GM21723 (cell line): ENCODE measurements at regions not wholly inside any gene's neighbourhood (a gene's known extent, or its start where the extent isn't known, plus 50 kb on each side); places are given as distances from the start of the nearest gene placed in this dataset.
A peak's percentile ranks its signal among the peaks of the same experiment; 100 is the strongest.

Experiments used
- ATAC-seq: cut with Tn5 transposase; IDR thresholded peaks from one replicate; pipeline ENCODE4 v1.9.1; 2021; ENCODE audit warnings: mild to moderate bottlenecking, moderate library complexity; ENCODE audit not compliant: unreplicated experiment

DNA sequence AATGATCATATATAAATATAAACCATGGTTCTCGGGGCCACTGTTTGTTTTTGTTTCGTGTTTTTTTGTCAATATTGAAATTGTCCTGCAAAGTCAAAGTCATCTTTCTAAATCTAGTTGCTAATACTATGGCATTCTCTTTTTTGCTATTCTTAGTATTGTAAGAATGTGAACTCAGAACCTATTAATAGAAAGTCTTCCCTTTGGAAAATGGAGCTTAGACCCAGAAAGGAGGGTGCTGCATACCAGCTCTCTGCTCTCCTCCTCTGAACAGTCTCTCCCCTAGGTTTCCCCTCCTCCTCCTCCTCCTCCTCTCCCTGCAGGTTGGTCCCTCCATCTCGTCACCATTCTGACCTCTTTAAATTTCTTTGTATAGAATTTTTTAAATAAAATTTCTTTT, 150.4 kb upstream of the CCN2 start:
- ATAC-seq, result no peak

DNA sequence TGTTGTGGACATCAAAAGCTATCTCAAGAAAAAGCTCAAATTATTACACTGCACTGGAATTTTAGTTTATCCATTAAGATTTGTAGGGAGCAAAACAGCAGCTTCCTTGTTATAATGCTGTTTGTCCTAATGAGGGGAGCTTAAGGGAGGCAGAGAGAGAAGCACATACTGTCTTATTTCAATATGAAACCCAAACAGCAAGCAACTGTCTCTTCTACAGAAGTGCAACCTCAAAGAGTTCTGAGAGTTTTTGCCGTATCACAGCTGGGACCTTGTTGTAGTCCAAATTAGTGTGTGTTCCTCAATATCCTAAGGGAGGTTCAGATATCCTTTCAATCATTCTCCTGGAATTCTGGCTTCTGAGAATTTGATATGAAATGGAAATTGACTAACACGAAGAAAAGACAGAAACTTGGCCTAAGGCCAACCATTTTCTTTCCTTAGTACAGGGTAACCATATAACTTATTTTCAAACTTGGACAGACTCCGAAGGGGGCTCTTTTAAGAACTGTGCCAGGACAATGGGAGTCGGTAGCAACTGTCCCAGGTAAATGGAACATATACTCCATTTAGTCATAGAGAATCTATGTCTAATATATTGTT, 149.3 kb upstream of the CCN2 start:
- ATAC-seq, result no peak

DNA sequence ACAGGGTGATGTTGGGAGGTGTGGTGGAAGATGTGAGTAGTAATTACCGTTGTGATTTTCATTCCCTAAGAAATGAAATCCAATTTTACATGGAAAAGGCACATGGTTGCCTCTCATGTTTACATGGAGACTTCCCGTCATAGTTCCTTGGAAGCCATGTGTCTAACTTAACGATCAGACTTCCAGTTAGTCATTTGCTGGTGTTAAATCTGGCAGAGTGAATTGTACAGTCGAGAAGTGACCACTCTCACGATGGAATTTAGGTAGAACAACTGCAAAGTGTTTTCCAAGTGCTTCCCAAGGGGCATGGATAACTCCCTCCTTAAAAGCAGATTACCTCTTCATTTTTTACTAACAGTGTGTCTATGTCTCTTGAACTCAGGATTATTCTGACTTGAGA, 145.8 kb upstream of the CCN2 start:
- ATAC-seq, result no peak

DNA sequence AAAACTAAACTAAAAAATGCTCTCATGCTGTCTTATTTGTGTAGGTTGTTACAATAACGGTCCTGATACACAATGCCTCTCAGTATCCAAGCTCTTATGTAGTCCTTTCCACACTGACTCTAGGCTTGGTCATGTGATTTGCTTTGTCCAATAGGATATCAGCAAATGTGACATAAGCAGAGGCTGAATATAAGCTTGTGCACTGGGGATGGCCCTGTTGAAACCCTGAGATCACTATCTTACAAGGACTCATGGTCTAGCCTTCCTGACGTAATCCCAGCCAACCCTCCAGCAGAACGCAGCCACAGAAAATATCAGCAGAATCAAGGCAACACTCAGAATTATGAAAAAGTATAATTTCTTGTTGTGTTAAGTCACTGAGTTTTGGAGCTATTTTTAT, 145.1 kb upstream of the CCN2 start:
- no peak for ATAC-seq

DNA sequence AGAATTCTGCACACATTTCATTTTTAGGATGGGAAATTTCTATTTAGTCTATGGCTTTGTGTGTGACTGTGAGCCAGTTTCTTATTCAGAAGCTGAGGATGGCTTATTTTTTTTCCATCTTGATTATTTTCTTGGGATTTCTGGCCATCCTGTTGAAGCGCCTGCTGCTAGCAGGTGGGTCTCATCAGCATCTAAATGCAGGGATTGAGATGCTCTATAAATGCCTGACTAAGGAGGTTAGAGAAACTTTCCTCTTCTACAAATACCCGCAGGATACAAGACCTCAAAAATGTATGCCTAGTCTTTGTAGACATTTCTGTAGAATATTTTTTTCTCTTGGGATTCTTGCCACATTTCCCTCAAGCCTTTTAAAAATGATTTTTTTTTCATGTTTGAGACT, 138.0 kb upstream of the CCN2 start:
- no peak for ATAC-seq

DNA sequence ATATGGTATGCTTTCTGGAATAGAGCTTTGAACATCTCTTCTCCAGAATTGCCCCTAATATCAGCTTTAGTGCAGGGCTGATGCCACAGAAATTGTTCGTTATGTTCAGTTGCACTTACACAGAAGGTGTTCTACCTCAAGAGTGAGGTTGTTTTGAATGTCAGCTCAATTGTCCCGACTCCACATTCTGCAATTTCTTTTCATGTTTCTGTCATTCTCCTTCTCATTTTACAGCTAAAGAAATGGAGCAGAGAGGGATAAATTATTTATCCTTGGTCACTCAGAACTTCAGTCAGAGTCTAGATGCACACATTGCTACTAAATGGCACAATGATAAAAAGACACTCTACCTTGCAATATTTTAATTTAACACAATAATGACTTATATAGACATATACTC, 137.0 kb upstream of the CCN2 start:
- no peak for ATAC-seq

DNA sequence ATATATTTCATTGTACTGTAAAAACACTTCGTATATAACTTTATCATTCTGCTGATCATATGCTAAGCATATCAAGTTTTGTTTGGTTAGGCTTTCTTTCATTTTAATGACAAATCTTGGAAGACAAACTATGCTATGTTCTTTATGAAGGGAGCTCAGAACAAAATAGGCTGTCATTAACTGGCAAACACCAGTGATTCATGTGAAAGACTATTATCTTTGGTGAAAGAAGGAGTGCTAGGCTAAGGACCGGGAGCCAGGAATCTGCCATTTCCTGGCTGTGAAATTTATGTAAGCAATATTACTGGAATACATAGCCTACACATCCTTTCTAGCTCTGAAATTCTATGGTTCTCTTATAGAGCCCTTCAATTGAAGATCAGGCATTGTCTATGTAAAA, 136.2 kb upstream of the CCN2 start:
- no peak for ATAC-seq

DNA sequence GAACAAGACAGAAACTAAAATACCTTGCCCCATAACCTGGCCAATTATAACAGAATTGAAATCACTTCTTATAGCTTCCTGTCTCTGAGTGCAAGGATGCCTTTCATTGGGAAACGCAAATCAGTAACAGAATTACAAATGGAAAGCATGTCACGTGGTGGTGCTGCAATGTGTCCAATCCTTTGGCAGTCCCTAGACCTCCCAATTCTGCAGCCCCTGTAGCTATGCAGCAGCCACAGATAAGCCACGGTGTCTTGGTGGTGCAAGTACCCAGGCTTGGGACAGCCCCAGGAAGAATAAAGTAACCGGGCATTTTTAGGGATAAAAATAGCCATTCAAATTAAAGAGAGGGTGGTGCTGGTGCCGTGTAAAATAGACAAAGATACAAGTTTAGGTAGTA, 134.6 kb upstream of the CCN2 start:
- ATAC-seq, result peak; percentile 9

DNA sequence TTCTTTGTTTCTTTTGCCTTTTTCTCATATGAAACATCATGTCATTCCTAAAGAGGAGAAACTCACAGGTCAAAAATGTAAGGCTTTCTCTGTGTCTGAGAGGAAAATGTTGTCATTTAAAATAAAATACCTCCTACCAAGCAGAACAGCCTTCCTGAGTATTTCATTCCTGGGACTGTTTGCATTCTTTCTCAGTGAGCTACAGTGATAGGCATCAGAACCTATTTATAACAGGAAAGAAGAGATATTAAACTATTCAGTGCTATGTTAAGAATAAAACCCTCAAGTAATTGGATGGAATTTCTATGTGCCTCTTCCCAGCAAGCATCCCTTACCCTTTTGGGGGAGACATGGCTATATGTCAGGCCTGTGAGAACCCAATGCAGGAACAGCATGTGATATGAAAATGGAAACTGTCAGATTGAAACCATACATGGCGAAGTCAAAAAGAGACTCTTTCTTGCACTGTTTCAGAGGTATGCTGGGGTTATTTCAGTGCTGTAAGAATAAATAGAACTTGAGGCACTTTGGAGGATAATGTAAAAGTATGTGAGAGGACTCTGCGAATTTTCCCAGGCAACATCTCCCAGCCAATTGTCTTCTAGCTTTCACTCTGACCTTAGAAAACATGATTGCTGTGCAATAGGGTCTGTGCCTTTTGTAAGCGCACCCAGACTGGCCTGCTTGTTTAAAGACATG, 133.8 kb upstream of the CCN2 start:
- peak; percentile 90 for ATAC-seq

DNA sequence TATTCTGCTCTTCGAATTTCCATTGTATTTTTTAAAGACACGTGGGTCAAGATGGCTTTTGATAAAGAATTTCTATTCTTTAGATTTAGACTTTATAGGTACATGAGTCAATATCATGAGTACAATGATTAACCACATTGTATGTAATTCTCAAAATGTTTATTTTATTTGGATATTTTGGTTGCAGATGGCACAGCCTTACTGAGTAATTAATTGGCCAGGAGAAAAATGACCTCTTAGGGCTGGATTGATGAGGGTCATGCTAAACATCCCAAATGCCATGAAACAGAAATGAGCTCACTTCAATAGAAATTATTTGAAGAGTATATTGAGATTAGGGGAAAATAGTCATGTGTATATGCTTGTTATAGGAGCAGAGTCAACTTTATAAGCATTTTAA, 131.2 kb upstream of the CCN2 start:
- ATAC-seq, result no peak

DNA sequence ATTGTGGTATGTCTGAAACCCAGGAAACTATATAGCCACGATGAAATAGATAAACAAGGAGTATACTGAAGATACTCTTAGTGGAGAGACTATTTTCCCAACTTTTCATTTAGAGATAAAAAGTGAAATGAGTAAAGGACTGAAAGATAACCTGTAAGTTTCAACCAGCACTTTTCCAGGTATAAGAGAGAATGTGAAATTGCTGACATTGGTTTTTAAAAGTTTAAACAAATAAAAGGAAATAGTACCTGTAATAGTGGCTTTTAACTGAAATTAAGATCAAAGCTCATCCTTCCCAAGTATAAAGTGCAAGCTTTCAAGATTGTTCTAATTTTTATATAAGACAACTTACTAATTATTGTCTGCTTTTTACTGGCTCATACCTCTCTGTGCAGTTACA, 130.2 kb upstream of the CCN2 start:
- ATAC-seq, result no peak

DNA sequence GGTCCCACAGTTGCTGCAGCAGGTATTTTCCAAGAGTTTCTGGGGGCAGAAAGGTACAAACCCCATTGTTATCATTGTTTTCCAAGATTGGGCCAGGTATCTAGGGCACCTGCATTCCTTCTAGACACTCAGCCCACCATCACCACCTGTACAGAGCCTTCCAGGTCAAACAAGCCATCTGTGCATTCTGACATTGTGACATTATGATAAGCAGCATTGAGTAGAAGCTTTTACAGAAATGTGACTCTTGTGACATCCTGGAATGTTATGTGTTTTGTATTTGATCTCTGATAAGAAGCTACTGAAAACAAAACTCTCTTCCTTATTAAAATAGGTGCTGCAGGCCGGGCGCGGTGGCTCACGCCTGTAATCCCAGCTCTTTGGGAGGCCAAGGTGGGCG, 128.1 kb upstream of the CCN2 start:
- ATAC-seq, result no peak

DNA sequence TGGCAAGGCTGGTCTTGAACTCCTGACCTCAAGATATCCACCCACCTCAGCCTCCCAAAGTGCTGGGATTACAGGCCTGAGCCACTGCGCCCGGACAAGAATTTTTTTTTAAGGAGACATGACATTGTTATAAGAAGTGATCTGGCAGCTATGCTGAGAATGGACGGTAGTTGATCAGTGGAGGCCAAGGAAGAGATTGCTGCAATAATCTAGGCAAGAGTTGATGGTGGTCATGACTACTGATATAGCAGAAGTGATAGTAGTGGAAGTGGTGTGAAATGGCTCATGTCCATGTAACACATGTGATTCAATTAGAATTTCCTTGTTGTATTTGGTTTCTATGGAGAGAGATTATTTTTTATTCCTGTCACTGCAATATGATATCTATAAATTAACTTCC, 125.3 kb upstream of the CCN2 start:
- no peak for ATAC-seq

DNA sequence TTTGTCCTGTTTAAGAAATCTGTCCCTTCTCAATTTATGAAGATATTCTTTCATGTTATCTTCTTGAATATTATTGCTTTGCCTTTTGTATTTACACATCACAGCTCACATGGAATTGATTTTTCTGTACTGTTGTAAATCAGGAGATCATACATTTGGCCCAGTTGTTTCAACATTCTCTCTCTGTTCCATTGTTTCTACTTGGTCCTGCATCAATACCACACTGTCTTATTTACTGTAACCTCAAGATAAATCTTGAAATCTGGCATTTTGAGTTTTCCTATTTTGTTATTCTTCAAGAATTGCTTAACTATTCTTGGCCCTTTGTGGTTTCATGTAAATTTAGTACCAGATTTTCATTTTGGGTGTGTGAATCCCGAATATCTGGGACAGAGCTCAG, 121.7 kb upstream of the CCN2 start:
- ATAC-seq, result no peak

DNA sequence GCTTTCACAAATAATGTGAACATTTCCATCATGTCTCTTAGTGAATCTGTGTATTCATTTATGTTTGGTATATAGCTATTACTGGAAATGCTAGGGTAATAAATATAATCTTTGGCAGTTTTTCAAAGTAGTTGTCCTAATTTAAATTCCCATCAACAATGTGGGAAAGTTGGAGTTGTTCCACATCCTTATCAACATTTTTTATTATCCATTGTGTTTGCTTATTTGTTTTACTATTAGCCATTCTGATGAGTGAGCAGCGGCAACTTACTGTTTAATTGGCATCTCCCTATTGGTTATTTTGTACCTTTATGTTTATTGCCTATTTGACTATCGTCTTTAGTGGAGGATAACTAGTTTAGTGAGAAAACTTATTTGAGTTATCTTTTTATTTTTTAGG, 121.1 kb upstream of the CCN2 start:
- no peak for ATAC-seq

DNA sequence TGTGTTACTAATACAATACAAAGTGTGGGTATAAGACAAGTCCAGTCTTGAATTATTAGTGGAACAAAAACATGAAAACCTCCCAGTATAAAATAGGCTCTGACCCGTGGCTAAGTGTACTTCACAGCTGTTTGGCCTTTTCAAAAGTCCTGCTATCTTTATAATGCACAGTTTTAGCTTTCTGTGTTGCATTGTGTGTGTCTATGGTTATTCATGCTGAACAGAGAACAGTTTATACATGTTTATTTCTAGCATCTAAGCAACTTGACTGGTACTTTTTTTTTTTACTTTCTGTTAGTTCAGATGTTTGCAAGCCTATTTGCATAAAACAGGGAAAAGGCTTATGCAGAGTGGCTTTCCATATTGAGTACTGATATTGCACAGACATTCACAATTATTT, 119.2 kb upstream of the CCN2 start:
- no peak for ATAC-seq

DNA sequence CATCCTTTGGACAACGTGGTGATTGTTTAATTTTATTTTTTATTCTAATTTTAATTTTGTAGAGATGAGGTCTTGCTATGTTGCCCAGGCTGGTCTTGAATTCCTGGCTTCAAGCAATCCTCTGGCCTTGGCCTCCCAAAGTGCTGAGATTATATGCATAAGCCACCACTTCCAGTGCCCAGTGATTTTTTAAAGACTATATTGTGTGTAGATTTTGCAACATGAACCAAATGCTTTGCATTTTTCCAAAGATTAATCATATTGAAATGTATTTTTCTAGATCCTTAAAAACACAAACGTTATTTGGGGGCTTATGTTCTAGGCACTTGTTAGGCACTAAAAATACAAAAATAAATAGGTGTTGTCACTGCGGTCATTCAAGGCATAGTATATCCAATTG, 117.6 kb upstream of the CCN2 start:
- ATAC-seq, result no peak

DNA sequence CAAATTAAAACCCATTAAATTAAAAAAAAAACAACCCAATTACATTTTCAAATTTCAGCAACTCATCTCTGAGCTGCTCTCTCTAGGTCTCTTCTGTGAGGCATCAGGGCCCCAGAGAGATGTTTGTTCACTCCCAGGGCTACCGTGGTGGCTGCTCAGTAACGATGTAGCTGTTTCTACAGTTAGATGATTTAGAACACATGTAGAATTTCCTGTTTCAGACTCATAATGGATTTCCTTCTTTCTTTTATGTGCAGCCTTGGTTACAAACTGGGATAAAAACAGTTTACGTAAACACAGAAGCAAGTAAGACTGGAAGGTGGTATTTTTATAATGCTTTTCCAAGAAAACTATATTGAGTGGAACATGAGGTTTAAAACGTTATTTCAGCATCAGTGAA, 116.1 kb upstream of the CCN2 start:
- ATAC-seq, result no peak

DNA sequence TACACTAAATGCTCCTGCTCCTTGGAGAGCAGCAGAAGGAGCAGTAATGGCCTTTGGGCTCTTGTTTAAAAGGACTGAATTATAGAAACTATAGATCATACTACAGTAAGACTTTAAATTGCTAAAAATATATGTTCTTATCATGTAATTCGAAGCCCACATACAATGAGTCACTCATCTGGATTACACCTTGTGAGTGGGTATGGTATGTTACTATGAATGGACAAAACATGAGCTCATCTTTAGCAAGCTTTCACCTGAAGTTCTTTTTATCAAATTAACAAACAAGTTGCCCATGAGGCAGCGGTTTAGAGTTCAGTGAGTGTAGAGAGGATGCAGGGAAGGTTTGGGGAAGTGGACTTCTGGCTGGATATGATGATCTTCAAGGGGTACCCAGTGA, 114.4 kb upstream of the CCN2 start:
- no peak for ATAC-seq

DNA sequence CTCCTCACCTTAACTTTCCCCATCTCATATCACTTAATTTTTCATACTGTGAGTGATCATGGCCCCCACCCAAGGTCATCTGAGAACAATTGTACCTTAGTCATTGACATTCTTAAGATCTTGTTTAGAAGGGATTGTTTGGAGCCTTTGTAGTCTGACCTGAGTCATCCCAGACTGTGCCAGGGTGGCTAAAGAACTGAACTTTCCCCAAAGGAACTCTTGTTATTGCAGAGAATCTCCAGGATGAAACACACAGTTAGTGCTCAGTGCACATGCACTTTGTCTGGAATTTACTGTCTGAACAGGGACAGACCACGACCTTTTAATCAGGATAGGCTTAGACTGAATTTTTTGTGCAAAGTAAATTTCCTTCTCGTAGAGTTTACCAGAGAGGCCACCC, 112.6 kb upstream of the CCN2 start:
- no peak for ATAC-seq

DNA sequence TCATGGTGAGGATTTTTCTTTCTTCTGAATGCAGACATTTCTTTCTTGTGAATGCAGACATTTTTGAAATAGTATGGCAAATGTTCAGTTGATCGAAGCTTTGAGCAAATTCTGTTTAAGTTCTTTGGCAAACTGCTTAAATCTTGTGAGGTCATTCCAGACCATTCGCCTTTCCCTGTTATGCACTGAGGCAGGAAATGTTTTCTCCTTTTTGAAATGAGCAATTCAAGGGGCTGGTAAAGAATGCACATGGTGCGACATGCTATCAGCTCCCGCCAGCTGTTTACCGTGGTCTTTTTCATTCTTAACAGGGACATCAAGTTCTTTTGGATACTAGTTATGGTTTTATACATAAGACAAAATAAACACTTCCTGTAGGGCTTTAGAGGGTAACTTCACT, 112.0 kb upstream of the CCN2 start:
- ATAC-seq, result no peak

DNA sequence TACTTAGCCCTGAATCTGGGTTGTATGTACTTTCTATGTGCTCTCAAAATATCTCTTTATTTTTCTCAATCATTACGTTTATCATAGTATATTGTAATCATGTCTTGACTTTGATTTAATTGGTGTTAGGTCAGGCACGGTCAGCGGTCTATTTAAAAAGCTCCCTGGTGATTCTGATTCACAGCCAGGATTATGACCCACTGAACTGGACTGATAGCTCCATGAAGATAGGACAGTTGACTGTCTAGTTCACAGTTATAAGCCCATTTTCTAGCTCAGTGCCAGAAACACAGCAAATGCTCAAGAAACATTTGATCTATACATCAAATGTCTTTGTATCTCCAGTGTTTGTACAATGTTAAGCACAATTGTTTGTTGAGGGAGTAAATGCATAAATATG, 111.5 kb upstream of the CCN2 start:
- ATAC-seq, result no peak

DNA sequence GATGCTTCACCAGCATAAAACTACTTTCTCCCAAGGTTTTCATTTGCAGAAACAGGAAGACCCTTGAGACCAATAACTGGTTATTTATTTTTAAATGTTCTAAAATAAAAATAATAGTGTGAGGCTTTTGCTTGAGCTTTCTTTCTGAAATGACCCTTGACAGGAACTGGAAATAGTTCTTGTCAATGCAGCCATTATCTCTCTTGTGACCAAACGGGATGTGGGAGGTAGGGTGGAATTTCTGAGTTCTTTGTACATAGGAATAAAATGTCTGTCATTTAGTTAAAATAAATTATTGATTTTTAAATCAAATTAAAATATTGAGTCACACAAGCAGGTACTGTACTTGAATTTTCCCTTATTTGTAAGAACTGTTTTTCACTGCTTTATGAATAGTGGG, 110.2 kb upstream of the CCN2 start:
- ATAC-seq, result no peak
